ENCODE measurements at regions not wholly inside any gene's neighbourhood (a gene's known extent, or its start where the extent isn't known, plus 50 kb on each side); places are given as distances from the start of the nearest gene placed in this dataset.
"Not testable (repeated sequence)": the region's sequence is repeated elsewhere in the genome, so short reads cannot be mapped to it uniquely, and the experiment has no call there.

DNA sequence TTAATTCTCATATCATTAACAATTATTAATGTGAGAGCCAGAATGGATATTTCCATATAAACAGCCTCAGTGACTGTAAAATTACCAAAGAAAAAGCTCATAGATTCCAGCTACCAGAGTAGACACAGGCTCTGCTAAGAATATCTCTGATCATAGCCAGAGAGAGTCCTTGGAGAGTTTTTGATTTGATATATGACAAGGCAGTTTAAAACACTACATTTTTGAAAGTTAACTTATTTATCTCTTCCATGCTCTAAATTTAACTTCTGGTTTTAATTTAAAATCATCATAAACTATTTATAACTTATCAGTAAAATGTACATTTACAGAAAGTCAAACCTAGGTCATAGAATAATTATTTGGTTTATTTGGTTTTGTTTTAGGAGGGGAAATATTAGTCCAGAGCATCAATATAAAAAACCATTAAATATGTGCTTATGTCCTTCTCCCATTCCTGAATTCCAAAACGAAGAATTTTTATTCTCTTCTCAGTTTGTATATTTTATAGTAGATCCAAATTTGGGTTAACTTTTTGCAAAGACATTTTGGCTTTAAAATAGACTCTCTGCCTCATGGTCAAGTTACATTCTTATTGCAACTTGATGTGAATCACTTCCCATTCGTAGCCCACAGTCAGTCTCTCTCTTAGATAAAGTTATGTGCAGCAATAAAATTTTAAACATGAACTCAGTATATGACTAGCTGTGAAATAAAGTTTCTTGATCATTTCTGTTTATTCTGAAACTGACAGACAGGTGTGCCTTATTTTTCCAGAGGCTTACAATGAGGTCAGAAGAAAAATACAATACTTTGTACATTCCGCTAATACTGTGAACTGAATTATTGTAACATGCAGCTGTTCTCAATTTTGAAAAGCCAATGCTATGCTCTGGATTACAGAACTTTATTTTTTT is 267.1 kb downstream of the PAPSS1 start:
- TF ChIP-seq, protein P1, sequence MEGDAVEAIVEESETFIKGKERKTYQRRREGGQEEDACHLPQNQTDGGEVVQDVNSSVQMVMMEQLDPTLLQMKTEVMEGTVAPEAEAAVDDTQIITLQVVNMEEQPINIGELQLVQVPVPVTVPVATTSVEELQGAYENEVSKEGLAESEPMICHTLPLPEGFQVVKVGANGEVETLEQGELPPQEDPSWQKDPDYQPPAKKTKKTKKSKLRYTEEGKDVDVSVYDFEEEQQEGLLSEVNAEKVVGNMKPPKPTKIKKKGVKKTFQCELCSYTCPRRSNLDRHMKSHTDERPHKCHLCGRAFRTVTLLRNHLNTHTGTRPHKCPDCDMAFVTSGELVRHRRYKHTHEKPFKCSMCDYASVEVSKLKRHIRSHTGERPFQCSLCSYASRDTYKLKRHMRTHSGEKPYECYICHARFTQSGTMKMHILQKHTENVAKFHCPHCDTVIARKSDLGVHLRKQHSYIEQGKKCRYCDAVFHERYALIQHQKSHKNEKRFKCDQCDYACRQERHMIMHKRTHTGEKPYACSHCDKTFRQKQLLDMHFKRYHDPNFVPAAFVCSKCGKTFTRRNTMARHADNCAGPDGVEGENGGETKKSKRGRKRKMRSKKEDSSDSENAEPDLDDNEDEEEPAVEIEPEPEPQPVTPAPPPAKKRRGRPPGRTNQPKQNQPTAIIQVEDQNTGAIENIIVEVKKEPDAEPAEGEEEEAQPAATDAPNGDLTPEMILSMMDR (IDR thresholded peaks at IDR 0.05) = no peak
- Mint-ChIP-seq H3K27ac (no peak overlapping the region), H3K9me3 (no peaks in the 10 kb centered on the region), H3K27me3 (ENCODE audit: insufficient read depth) (peaks cover 2% of the 10 kb centered on the region), H3K4me1 (ENCODE audit: low read depth) (no peaks in the 10 kb centered on the region), H3K36me3 (ENCODE audit: low read depth) (no peaks in the 10 kb centered on the region), H3K4me3 (no peak overlapping the region)
- no peak for DNase-seq

DNA sequence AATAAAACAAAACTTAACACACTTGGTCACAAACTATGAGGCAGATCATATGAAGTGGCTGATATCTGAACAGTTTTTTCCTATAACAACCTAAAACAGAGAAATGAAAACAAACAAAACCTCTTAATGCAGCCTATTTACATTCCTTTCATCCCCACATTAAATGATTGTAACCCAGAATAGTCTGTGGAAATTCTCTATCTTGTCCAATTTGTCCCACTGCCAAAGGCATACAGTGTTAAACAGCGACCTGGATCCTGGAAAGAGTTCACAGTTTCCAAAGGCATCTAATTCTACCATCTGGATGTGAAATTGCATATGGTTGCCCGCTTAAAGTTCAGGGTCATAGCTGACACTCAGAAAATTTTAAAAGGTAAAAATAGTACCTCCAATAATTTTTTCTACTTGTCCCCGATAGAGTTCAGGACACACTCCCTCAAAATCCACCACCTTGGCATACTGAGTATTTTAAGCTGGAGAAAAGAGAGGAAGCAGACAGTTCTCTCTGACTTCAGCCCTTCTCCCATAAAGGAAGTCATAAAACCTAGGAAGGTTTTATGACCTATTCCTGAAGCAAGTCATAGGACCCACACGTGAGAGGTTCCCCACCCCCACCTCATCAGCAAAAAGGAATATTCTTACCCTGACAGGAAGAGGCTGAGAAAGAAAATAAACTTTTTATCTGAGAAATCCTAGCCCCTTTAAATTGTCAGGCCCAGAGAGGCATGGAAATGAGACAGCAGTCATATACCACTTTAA is 270.2 kb downstream of the PAPSS1 start:
- Mint-ChIP-seq H3K4me1 (ENCODE audit: low read depth) (no peaks in the 10 kb centered on the region), H3K9me3 (no peaks in the 10 kb centered on the region), H3K4me3 (no peak overlapping the region), H3K36me3 (ENCODE audit: low read depth) (no peaks in the 10 kb centered on the region), H3K27me3 (ENCODE audit: insufficient read depth) (no peaks in the 10 kb centered on the region; the same call in none of the 2 replicates), H3K27ac (no peak overlapping the region)
- TF ChIP-seq, protein P1 (IDR thresholded peaks at IDR 0.05) = no peak
- DNase-seq = no peak

DNA sequence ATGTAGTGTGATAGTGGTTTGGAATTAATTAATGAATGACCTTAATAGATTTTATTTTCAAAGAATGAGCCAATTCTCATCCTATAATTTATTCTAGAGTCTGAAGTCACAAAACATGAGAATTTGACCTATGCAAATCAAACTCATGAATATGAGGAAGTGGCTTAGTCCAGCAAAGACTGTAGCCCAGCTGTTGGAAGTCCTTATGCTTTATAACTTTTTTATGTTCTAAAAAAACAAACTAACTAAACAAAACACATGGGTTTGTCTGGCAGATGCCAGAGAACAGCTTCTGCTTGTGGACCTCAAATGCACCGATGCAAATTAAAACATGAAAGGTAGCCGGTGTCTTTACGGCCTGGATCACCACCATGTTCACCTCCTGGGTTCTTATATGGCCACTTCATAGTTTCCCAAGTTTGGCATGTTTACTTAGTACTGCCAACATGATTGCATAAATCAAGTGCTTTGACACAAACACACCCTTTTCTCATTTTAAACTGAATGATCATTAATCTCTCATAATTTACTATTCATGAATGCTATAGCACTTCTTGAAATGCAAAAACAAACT is 277.4 kb downstream of the PAPSS1 start:
- H3K4me1 Mint-ChIP-seq (ENCODE audit: low read depth) = no peaks in the 10 kb centered on the region
- no peaks in the 10 kb centered on the region; the same call in 1 of the 2 replicates for H3K27me3 Mint-ChIP-seq (ENCODE audit: insufficient read depth)
- no peaks in the 10 kb centered on the region for H3K9me3 Mint-ChIP-seq
- no peak overlapping the region for H3K4me3 Mint-ChIP-seq
- H3K36me3 Mint-ChIP-seq (ENCODE audit: low read depth) = no peaks in the 10 kb centered on the region
- TF ChIP-seq, protein P1 (IDR thresholded peaks at IDR 0.05) = no peak
- H3K27ac Mint-ChIP-seq = no peak overlapping the region
- no peak for DNase-seq

DNA sequence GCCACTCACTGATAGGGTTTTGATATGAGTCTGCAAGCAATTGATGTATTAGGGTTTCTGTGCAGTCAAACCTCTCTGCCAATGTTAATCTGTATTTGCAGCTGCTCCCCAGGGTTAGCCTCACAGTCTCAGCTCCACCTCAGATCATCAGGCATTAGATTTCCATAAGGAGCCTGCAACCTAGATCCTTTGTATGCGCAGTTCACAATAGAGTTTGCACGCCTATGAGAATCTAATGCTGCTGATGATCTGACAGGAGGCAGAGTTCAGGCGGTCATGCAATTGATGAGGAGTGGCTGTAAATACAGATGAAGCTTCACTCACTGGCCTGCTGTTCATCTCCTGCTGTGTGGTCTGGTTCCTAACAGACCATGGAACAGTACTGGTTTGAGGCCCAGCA is 280.6 kb downstream of the PAPSS1 start:
- no peak for DNase-seq
- no peaks in the 10 kb centered on the region for H3K36me3 Mint-ChIP-seq (ENCODE audit: low read depth)
- TF ChIP-seq, protein P1 (IDR thresholded peaks at IDR 0.05) = no peak

DNA sequence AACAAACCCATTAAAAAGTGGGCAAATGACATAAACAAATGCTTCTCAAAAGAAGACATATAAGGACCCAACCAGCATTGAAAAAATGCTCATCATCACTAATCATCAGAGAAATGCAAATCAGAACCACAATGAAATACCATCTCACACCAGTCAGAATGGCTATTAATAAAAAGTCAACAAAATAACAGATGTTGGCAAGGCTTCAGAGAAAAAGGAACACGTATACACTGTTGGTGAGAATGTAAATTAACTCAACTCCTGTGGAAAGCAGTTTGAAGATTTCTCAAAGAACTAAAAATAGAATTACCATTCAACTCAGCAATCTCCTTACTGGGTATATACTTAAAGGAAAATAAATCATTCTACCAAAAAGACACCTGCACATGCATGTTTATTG is 283.6 kb downstream of the PAPSS1 start:
- H3K4me1 Mint-ChIP-seq (ENCODE audit: low read depth); DNase-seq; H3K27ac Mint-ChIP-seq; H3K36me3 Mint-ChIP-seq (ENCODE audit: low read depth); H3K9me3 Mint-ChIP-seq; H3K27me3 Mint-ChIP-seq (ENCODE audit: insufficient read depth); H3K4me3 Mint-ChIP-seq: not testable (repeated sequence)

More for the DNA sequence above, 280.6 kb downstream of the PAPSS1 start:
- Mint-ChIP-seq H3K4me3 (no peak overlapping the region), H3K27ac (no peak overlapping the region), H3K27me3 (ENCODE audit: insufficient read depth) (no peaks in the 10 kb centered on the region), H3K4me1 (ENCODE audit: low read depth) (no peaks in the 10 kb centered on the region), H3K9me3 (no peaks in the 10 kb centered on the region)
